ENCODE measurements at regions not wholly inside any gene's neighbourhood (a gene's known extent, or its start where the extent isn't known, plus 50 kb on each side); places are given as distances from the start of the nearest gene placed in this dataset.
"Not testable (repeated sequence)": the region's sequence is repeated elsewhere in the genome, so short reads cannot be mapped to it uniquely, and the experiment has no call there.

DNA sequence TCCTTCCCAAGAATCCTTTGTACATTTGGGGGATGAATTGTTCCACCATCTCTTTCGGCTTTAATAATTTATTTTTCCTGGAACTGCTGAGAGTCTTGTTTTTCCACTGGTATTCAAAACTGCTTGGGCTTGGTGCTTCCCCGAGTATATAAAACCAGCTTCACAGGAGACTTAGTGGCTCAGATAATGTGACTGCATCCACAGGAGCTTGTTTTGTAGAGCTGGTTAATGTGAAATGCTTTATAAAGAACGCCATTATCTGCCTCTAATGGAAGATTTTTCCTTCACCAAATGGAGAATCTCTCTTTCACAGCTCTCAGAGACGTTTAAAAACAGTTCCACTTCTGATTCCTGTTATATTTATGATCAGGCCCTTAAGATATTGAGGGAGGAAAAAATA, 935.5 kb downstream of the RAB28 start:
- no peak for DNase-seq

DNA sequence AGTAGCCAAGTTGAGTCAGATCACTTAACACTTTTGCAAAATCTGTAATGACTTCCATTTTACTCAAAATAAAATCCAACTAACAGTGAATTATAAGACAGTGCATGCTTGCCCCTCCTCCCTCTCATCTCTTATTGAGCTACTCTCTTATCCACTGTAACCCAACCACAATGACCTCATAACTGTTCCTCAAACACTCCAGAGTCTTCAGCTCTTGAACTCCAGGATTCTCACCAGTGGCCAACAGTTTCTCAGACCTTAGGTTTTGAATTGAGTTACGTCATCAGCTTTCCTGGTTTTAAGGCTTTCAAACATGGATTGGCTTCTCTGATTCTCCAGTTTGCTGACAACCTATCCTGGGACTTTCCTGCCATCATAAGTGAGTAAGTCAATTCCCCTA, 938.3 kb downstream of the RAB28 start:
- DNase-seq: no peak

DNA sequence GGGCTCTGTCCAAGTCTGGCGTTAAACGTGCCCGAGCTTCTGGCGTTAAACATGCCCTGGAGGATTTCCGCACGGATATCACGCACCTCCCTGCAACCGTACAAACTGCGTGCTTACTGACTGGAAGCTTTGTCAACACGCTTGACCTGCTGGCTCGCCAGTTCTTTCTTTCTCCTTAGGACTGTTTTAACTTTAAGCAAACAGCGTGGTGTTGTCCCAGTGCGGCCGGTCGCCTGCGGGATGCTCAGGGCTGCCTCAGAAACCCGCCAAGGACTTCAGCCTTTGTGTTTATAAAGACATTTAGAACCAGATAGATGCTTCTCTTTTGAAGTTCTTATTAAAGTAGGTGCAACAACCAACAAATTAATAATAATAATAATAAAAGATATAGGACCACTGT, 946.0 kb downstream of the RAB28 start:
- no peak for DNase-seq

DNA sequence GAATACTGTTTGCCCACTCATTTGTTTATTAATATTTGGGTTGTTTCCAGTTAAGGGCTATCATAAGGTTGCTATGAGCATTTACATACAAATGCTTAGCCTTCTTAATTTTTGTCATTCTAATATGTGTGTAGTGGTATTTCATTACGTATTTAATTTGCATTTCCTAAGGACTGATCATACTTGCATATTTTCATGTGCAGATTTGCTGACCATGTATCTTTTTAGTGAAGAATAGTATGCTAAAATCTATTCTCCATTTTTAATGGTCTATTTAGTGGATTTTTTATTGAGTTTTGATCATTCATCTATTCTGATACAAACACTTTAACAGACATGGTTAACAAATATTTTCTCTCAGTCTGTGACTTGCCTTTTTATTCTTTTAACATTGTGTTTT, 949.5 kb downstream of the RAB28 start:
- DNase-seq: no peak

DNA sequence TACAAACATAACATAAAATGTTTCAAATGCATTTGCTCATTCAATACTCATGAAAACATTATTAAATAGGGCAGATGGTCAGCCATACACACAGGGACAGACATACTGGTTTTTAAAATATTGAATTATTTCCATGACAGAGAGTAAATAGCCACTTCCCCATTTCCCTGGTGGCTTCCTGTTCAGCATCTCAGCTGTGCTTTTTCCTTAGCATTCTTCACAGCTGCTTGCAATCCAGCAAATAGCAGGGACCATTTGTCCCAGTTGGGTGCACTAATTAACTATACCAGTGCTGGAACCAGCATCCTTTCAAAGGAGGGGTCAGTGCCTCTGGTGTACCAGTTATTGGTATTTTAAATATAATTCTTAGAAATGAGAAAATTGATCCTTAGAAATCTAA, 964.7 kb downstream of the RAB28 start:
- DNase-seq: no peak

DNA sequence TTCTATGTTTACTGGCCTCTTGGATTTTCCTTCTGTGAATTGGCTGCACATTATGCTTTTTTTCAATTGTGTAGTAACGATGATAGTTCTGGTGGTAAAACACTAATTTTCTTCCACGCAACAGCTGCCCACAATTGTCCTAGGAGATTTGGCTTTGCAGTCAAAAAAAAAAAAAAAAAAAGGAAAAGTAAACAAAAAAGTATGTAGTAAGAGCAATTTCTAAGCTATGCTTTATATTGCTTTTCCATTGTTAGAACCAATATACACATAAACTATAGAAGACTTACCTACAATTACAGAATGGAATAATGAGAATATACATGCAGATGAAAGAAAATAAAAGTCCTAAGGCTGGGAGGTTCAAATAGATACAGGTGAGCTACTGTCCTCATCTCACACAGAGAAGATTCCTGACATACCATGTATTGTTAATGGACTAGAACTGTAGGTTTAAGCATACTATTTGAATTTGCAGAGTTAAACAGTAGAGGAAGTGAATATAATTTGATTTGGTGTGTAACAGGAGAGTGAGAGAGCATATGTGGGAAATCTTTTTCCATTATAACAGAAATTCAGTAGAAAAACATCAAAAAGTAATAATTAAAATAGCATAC, 976.2 kb downstream of the RAB28 start:
- DNase-seq: no peak

DNA sequence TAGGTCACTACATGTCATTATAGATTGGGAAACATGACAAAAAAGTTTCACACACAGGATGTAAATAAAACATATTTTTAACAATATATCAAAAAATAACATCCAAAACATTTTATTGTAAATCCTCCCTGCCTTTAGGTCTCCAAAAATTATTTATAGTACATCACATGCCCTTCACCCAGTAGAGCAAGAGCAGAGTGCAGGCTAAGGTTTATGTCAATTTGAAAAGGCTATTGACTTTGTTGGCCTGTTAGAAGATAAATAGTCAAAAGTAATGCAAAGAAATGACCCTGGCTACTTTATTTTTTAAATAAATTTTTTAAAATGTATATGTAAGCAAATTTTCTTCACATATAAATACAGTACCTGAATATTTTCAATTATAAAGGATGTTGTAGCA, 983.7 kb downstream of the RAB28 start:
- no peak for DNase-seq

DNA sequence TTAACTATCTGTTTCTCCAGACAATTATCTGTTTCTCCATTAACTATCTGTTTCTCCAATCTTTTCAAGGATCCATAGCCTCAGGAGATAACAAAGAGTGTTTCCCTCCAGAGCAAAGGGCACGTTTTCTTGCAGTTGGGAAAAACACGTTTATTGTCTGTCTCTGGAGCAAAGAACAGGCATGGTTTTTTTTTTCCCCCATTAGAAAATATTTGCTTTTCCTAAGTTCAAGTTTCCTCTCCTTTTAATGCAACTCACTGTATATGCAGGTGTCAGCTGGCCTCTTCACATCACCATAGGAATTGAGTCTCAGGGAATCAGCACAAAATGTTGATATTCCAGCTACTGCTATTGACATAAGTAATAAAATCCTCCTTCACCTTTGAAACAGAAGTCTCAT, 984.4 kb downstream of the RAB28 start:
- no peak for DNase-seq

DNA sequence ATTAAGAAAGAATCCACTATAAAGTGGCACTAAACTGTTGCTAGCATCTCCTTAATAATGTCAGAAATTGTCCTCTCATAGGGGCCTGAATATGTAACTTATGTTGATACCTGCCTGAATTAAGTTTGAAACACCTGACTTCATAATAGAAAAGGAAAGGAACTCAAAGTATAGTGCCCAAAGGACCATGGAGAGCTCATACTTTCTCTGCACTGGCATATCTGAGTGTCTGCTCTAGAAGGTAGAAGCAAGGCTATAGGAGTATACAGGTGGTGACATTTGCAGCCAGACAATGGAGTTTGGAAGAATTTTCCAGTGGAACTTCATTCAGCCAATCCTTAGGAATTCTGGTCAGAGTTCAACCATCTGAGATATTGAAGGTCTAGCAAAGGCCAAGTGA, 988.9 kb downstream of the RAB28 start:
- DNase-seq: no peak

DNA sequence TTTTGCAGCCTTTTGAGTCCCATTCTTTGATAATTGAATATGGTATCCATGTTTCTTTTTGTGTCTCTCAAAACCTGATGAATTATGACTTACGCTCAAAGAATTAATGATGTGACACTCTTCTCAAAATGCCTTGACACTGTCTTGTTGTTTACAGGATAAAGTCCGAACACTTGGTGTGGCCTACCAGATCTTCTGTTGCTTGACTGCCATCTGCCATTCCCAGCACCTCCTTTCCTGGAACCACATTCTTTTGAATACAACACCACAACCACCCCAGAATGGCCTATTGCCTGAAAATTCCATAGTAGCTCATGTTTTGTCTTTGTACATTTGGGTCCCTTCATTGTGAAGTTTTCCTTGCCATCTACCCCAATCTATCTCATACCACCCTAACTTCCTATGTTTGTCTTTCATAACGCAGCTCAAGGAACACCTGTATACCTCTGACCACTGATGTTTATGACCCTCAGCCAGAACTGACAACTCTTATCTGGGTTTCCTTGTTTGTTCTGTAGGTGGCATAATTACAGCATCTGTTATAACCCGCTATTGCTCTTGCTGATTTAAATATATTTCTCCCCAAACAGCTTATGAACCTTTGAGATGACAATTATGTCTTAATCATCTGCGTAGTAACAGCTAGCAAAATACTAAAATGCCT, 991.3 kb downstream of the RAB28 start:
- DNase-seq: no peak

DNA sequence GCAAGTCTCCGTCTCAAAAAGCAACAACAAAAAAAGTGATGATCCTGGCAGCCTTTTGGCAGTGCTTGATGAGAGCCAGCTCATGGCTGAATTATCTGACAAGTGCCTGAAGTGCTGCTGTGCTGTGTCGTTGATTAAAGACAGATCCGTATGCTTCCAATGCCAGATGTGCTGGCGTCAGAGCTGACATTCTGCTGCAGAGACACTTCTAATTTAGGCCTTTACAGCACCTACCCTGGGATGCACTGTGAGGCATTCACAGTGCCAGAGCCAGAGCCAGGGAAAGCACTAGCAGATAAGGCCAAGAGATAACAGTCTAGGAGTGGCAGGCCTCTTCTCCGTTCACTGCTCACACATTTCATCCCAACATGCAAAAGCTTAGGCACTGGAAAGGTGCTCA, 995.5 kb downstream of the RAB28 start:
- DNase-seq: no peak

DNA sequence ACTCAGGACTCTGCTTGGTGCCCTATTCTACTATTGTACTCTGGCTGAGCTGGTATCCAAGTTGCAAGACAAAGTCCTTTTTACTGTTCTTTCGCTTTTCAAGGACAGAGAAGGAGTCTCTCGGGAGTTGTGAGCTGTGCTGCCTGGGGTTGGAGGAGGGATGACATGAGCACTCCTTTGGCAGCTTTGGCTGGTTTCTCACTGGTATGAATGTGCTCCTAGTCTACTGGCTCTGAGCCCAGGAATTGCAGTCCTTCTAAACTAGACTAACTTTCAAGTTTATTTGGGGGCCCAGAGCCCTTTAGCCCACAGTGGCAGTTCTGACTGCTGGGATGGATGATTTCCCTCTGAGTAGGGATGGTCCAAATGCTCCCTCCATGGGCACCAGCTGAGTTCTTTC, 997.1 kb downstream of the RAB28 start:
- no peak for DNase-seq

DNA sequence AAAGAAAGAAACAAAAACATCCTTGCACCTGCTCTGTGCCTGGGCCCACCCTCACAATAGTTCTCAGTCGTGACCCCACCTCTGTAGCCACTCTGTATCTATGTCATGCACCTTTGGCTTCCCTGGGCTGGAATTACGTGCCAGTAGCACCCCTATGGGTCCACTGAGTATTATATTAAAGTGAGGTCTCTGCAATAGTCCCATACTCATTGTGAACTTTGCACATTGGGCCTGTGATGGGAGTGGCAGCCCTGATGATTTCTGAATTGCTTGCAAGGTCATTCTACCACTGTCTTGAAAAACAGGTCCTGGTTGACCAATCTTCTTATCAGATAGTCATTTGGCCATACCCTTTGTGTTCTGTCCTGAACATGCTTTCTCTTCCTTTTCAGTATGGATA, 1012.1 kb downstream of the RAB28 start:
- no peak for DNase-seq

DNA sequence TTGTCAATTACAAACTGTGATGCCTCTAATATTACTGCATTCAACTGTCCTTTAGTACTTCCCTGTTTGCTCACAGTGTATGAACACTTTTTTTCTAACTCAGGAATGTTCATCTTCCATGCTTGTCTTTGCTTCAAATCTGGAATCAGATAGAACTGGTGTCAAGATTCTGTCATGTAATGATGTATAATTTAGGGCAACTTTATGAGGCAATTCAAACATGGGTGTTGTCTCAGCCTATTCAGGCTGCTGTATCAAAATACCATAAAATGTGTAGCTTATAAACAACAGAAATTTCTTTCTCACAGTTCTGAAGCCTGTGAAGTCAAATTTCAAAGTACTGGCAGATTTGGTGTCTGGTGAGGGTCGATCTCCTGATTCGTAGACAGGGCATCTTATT, 1012.9 kb downstream of the RAB28 start:
- DNase-seq: no peak

DNA sequence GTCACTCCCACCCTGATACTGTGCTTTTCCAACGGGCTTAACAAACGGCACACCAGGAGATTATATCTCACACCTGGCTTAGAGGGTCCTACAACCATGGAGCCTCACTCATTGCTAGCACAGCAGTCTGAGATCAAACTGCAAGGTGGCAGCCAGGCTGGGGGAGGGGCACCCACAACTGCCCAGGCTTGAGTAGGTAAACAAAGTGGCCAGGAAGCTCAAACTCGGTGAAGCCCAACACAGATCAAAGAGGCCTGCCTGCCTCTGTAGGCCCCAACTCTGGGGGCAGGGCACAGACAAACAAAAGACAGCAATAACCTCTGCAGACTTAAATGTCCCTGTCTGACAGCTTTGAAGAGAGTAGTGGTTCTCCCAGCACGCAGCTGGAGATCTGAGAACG, 1022.6 kb downstream of the RAB28 start:
- DNase-seq: not testable (repeated sequence)

DNA sequence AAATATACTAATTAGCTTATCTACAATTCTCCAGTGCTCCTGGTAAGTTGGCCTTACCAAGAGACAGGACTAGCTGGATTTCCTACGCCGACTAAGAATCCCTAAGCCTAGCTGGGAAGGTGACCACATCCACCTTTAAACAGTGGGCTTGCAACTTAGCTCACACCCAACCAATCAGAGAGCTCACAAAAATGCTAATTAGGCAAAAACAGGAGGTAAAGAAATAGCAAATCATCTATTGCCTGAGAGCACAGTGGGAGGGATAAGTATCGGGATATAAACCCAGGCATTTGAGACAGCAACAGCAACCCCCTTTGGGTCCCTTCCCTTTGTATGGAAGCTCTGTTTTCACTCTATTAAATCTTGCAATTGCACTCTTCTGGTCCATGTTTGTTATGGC, 1025.0 kb downstream of the RAB28 start:
- DNase-seq: no peak

DNA sequence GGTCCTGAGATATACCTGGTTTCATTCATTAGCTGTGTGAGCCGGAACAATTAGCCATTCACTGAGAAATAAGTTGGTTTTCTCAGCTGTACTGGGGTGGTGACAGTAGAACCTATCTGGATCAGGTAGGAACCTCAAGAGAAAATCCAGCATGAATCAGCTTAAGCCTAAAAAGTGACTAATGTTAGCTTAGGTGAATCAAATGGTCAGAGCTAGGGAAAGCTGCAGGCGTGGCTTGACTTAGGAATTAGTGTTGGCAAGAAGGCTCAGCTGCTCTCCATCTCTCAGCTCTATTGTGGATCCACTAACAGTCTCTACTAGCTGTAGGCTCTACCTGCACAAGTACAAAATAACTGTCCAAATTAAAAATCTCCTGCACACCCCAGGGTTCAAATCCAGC, 1025.5 kb downstream of the RAB28 start:
- no peak for DNase-seq

DNA sequence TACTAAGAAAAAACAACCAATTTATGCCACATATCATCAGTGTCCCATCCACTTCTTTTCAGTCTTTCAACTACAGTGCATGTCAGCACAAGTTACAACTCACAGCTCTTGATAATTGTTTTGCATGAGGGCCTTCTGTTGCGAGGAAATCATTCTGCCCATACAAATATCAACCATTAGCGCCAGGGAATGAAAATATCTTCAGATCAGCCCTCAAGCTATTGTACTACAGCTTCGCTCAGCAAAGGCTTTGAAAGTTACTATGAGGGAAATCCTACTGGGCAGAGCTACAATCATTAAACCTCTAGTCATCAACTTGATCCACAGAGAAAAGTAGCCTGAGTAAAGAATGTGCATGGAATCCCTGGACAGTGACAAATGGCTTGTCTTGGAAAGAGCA, 1023.6 kb upstream of the HS3ST1 start:
- DNase-seq: no peak

DNA sequence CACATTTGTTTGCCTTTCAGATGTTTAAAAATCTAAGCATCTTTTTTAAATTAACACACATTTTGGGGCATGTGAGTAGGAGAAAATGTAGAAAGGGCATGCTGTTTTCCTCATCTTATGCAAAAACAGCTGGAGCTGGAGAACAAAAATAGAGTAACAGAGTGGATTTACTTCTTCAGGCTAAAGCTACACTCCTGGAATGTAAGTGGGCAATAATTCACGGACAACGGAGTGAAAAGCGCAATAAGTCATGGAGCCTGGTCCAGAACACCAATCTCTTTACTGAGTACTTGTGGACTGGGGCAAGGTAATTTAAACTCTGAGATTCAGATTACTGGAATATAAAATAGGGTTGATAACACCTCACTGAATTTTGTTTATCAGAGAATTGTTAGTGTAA, 1018.8 kb upstream of the HS3ST1 start:
- no peak for DNase-seq

DNA sequence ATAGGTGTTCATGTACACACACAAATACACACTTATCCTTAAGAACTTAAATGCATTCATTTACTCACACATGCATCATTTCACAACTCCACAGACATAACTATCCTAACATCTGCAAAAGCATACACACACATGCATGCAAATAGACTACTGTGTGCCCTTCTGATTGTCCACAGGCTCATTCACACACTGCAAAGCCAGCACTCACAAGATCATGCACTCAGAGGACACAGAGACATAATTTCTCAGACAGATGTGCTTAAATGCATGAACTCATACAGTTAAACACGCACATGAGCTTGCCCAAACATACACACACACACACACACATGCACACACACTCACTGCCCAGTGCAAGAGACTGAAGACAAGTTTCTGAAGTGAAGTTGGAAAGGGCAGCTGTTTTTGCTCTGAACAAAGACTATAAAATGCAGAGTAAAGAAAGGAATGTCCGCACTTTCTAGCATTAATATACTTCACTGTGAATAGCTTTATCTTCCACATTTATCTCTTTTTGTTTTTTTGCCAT, 1018.0 kb upstream of the HS3ST1 start:
- DNase-seq: no peak

DNA sequence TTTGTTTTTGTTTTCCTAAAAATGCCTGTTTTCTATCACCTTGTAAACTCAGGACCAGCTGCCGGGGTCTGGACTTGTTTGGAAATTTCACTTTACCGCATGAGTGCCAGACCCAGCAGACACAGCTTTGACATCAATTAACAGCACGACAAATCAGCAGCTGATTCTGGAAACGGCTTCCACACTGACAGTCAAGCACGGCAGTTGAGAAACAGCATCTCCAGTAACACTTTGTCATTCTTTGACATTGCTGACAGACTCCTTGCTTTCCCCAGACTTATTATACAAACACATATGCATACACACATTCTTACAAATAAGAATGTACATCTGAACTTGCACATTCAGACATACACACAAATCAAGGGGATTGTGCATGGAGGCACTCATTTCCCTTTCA, 1017.6 kb upstream of the HS3ST1 start:
- no peak for DNase-seq

DNA sequence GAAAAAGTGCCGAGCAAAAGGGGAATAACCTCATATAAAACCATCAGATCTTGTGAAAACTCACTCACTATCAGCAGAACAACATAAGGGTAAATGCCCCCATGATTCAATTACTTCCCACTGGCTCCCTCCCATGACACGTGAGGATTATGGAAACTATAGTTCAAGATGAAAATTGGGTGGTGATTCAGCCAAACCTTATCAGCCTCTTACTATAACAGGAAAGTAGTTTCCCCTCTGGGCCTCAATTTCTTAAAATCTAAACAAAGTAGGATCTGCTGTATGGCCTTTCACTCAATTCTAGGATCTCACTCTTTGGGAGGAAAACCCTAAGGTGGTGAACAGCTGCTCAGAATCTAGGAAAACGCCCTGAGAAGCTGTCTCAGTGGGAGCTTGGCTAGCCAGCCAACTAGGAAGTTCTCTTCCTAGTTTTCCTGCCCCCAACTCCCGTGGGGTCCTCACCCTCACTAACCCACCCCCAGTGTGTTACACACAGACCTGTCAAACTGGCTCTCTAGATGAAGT, 1017.1 kb upstream of the HS3ST1 start:
- no peak for DNase-seq

DNA sequence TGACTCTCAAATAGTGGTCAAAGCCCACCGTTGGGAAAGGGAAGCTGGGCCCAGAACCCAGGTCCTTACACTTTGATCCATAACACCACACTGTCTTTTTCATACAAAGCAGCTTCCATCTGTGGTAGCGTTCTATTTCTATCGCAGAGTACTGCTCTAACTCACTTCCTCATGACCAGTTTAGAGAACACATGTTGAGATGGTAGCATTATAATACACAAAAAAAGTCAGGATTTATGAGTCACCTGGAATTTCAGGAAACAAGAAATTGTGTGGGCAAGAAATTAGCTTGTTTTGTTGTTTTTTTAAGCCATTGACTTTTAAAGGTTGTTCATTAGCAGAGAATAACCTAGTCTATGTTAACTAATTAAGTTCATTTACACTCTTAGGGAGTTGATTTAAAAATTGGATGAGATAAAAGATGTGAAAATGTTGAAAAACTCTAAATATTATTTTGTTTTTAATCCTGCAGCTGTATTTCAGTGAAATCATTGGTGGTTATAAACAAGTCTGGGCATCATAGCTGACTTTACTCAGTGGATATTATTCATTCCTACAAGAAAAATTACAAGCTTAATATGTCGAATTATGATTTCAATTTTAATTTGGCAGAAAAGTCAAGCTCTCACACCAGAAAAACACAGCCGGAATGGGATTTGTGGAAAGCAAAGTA, 1011.1 kb upstream of the HS3ST1 start:
- no peak for DNase-seq

DNA sequence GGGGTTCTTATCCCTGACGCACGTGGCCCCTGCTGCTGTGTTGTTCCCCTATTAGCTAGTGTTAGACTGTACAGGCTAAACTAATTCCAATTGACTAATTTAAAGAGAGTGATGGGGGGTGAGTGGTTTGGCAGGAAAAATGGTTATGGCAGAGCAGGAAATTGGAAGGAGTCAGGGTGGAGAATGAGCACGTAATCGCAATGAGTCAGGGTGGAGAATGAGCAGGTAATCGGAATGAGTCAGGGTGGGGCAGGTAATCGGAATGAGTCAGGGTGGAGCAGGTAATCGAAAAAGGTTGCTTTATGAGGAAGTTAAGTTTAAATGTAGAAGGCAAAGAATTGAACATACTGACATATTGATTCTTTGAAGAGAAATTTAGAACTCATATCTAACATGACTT, 1002.6 kb upstream of the HS3ST1 start:
- not testable (repeated sequence) for DNase-seq
